SK-N-SH (cell line): ENCODE measurements at regions not wholly inside any gene's neighbourhood (a gene's known extent, or its start where the extent isn't known, plus 50 kb on each side); places are given as distances from the start of the nearest gene placed in this dataset.

ENCODE experiments used
- CTCF ChIA-PET: fragments of 300-600, 350-600 bp; formaldehyde crosslinking; extraction: SDS; loops from one replicate; lab custom pipeline; 2021; lab: Yijun Ruan, JAX
- POLR2A ChIA-PET: fragments of 350-600 bp; sonication (Branson Sonifier 250); formaldehyde crosslinking; extraction: SDS; loops from one replicate; lab custom pipeline; 2020; ENCODE audit warnings: antibody characterized with exemption, inconsistent platforms; lab: Yijun Ruan, JAX
- DNase-seq: peaks from one replicate; pipeline ENCODE4 v3.0.0; 2012
- H2AFZ ChIP-seq: fragments of 200-600 bp; sonication (generic); 2 replicates; pipeline ENCODE4 v1.8.1; 2016; ENCODE audit warnings: antibody characterized with exemption, mild to moderate bottlenecking, low read depth
- H3F3A ChIP-seq: fragments of 200-600 bp; sonication (generic); replicated peaks from 2 replicates; pipeline ENCODE3; 2016; ENCODE audit warnings: antibody characterized with exemption, mild to moderate bottlenecking; ENCODE audit not compliant: insufficient read depth
- H3K27ac ChIP-seq, 2 experiments: fragments of 200-500 bp in 1 of 2; fragments of 200-600 bp in 1 of 2; sonication (Bioruptor generic) in 1 of 2; sonication (generic), shearing (Covaris generic) in 1 of 2; 2 replicates each; pipeline versions ENCODE4 v1.5.1 to v1.6.1; 2014 to 2016; ENCODE audit warnings: low read depth in 2 of 2, inconsistent platforms in 1 of 2, low read length in 1 of 2, mild to moderate bottlenecking in 1 of 2, mixed read lengths in 1 of 2
- H3K27me3 ChIP-seq: fragments of 200-600 bp; sonication (generic), shearing (Covaris generic); 2 replicates; pipeline ENCODE4 v1.6.1; 2016; ENCODE audit warnings: mixed run types; ENCODE audit not compliant: insufficient read depth
- H3K36me3 ChIP-seq, 2 experiments: fragments of 200-500 bp in 1 of 2; fragments of 200-600 bp in 1 of 2; sonication (Bioruptor generic) in 1 of 2; sonication (generic) in 1 of 2; replicated peaks in 1 of 2; 2 replicates each; pipeline versions ENCODE3 to v1.5.1; 2014 to 2016; ENCODE audit warnings: low read length in 1 of 2, mild to moderate bottlenecking in 1 of 2; ENCODE audit not compliant: insufficient read depth in 2 of 2, control insufficient read depth in 1 of 2
- H3K4me1 ChIP-seq, 2 experiments: fragments of 200-500 bp in 1 of 2; fragments of 200-600 bp in 1 of 2; sonication (Bioruptor generic) in 1 of 2; sonication (generic), shearing (Covaris generic) in 1 of 2; 2 replicates each; pipeline versions ENCODE4 v1.5.1 to v1.6.1; 2014 to 2016; ENCODE audit warnings: low read depth in 1 of 2, low read length in 1 of 2, mixed run types in 1 of 2; ENCODE audit not compliant: insufficient read depth in 2 of 2, control insufficient read depth in 1 of 2
- H3K4me2 ChIP-seq: fragments of 200-600 bp; sonication (generic), shearing (Covaris generic); 2 replicates; pipeline ENCODE4 v1.6.1; 2017; ENCODE audit warnings: mixed run types
- H3K4me3 ChIP-seq, 2 experiments: fragments of 200-500 bp in 1 of 2; fragments of 200-600 bp in 1 of 2; sonication (Bioruptor generic) in 1 of 2; sonication (generic), shearing (Covaris generic) in 1 of 2; 2 replicates each; pipeline versions ENCODE4 v1.5.1 to v1.8.1; 2014 to 2016; ENCODE audit warnings: low read depth in 2 of 2, inconsistent platforms in 1 of 2, low read length in 1 of 2, mild to moderate bottlenecking in 1 of 2, mixed read lengths in 1 of 2, moderate library complexity in 1 of 2
- H3K79me2 ChIP-seq: fragments of 200-600 bp; sonication (generic); 2 replicates; pipeline ENCODE4 v1.8.1; 2017; ENCODE audit warnings: mild to moderate bottlenecking; ENCODE audit not compliant: insufficient read depth
- H3K9ac ChIP-seq: fragments of 200-600 bp; sonication (generic); 2 replicates; pipeline ENCODE4 v1.6.1; 2017; ENCODE audit warnings: mixed run types
- H3K9me2 ChIP-seq: fragments of 200-600 bp; sonication (generic); 2 replicates; pipeline ENCODE4 v1.6.1; 2017; ENCODE audit warnings: mixed run types
- H3K9me3 ChIP-seq: fragments of 200-600 bp; sonication (generic); 2 replicates; pipeline ENCODE4 v1.6.1; 2017; ENCODE audit warnings: mixed run types, mild to moderate bottlenecking, moderate library complexity
- H4K20me1 ChIP-seq: fragments of 200-600 bp; sonication (generic); 2 replicates; pipeline ENCODE4 v1.6.1; 2017; ENCODE audit warnings: mild to moderate bottlenecking, mixed run types; ENCODE audit not compliant: insufficient read depth
- EP300 ChIP-seq, 2 experiments: IDR thresholded peaks; 2 replicates each; pipeline versions ENCODE4 v1.4.0 to v1.6.1; 2012; ENCODE audit warnings: borderline replicate concordance in 1 of 2, low read depth in 1 of 2, low read length in 1 of 2
- EZH2phosphoT487 ChIP-seq: fragments of 200-600 bp; sonication (generic); IDR thresholded peaks from 2 replicates; pipeline ENCODE4 v1.6.1; 2017; ENCODE audit warnings: low read depth, mixed run types, mild to moderate bottlenecking, antibody characterized with exemption, moderate library complexity, borderline replicate concordance
- FOSL2 ChIP-seq: IDR thresholded peaks from 2 replicates; pipeline ENCODE4 v1.4.0; 2012; ENCODE audit warnings: low read depth, mild to moderate bottlenecking, moderate library complexity, borderline replicate concordance
- FOXJ3 ChIP-seq: sonication (generic); formaldehyde crosslinking; IDR thresholded peaks from 2 replicates; pipeline ENCODE4 v1.5.1; 2020; ENCODE audit warnings: mild to moderate bottlenecking, missing genetic modification reagents
- FOXM1 ChIP-seq: IDR thresholded peaks from 2 replicates; pipeline ENCODE4 v1.4.0; 2012; ENCODE audit warnings: low read depth, mild to moderate bottlenecking
- JUND ChIP-seq: IDR thresholded peaks from 2 replicates; pipeline ENCODE4 v1.4.0; 2012
- MXI1 ChIP-seq: IDR thresholded peaks from 2 replicates; pipeline ENCODE4 v1.6.1; 2012; ENCODE audit warnings: mild to moderate bottlenecking, low read depth, low read length, improper control_type of control experiment
- PBX3 ChIP-seq: IDR thresholded peaks from 2 replicates; pipeline ENCODE4; 2012
- RAD21 ChIP-seq: IDR thresholded peaks from 2 replicates; pipeline ENCODE4 v1.6.1; 2012; ENCODE audit warnings: mild to moderate bottlenecking, low read length
- RCOR1 ChIP-seq: fragments of 150-350 bp; IDR thresholded peaks from 2 replicates; pipeline ENCODE4 v1.6.1; 2017; ENCODE audit warnings: antibody characterized with exemption, low read length
- RFX5 ChIP-seq: IDR thresholded peaks from 2 replicates; pipeline ENCODE4 v1.6.1; 2012; ENCODE audit warnings: mild to moderate bottlenecking, improper control_type of control experiment, low read length
- SIN3A ChIP-seq: IDR thresholded peaks from 2 replicates; pipeline ENCODE4 v1.6.1; 2012; ENCODE audit warnings: low read depth, mild to moderate bottlenecking, low read length, moderate library complexity, borderline replicate concordance
- SMC3 ChIP-seq: IDR thresholded peaks from 2 replicates; pipeline ENCODE4 v1.6.1; 2012; ENCODE audit warnings: low read depth, low read length, improper control_type of control experiment
- TAF1 ChIP-seq: IDR thresholded peaks from 2 replicates; pipeline ENCODE4 v1.6.1; 2012; ENCODE audit warnings: low read depth, mild to moderate bottlenecking, low read length, moderate library complexity, borderline replicate concordance
- TCF12 ChIP-seq: IDR thresholded peaks from 2 replicates; pipeline ENCODE4 v1.4.0; 2012
- USF1 ChIP-seq: IDR thresholded peaks from 2 replicates; pipeline ENCODE4 v1.4.0; 2012; ENCODE audit warnings: low read depth, borderline replicate concordance
- YY1 ChIP-seq: IDR thresholded peaks from 2 replicates; pipeline ENCODE4 v1.4.0; 2012; ENCODE audit warnings: low read depth, mild to moderate bottlenecking
- ZBTB33 ChIP-seq: IDR thresholded peaks from 2 replicates; pipeline ENCODE4 v1.4.0; 2012; ENCODE audit warnings: low read depth, borderline replicate concordance
- WGBS: methylation state at CpG from one replicate; pipeline ENCODE4 v1.1.6; 2017; ENCODE audit warnings: low lambda C conversion rate; 5-methylcytosine and 5-hydroxymethylcytosine counted together

GRCh38 chr10:52877451-52877850 is 104.9 kb upstream of the MBL2 start:
- Histone ChIP-seq H3K4me2 (no peak overlapping the region), H3K9ac (no peak overlapping the region), H3K9me3 (no peaks in the 10 kb centered on the region), H4K20me1 (no peaks in the 10 kb centered on the region), H3K27me3 (no peaks in the 10 kb centered on the region), H3K9me2 (no peaks in the 10 kb centered on the region), H3F3A (no peaks in the 10 kb centered on the region), H3K4me1 (peaks cover 0 to 8% of the 10 kb centered on the region in 2 experiments; a peak in 1 of 4 replicates), H3K79me2 (no peaks in the 10 kb centered on the region), H3K36me3 (no peaks in the 10 kb centered on the region), H3K27ac (no peak overlapping the region), H2AFZ (no peak overlapping the region), H3K4me3 (no peak overlapping the region)
- 35% methylated on average over 4 of the region's 4 CpGs for WGBS
- ChIA-PET POLR2A (no interaction called here), CTCF (no interaction called here)
- no peak for TF ChIP-seq PBX3
- DNase-seq: no peak

GRCh38 chr10:52875336-52875735 is 102.8 kb upstream of the MBL2 start:
- H3K4me2 ChIP-seq: no peak overlapping the region
- 41% methylated on average over 2 of the region's 2 CpGs for WGBS
- no peaks in the 10 kb centered on the region for H3K9me2 ChIP-seq
- H3K4me1 ChIP-seq: peaks cover 0 to 8% of the 10 kb centered on the region in 2 experiments; a peak in 1 of 4 replicates
- H3K79me2 ChIP-seq: no peaks in the 10 kb centered on the region
- ChIA-PET CTCF (interaction anchor here (1.5 kb wide), 1 partner anchor 9 kb away, joined by 5 read pairs; no protein-coding TSS in a partner anchor), POLR2A (no interaction called here)
- no peak overlapping the region for H2AFZ ChIP-seq
- H4K20me1 ChIP-seq: no peaks in the 10 kb centered on the region
- no peak overlapping the region for H3K9ac ChIP-seq
- no peak overlapping the region for H3K27ac ChIP-seq
- H3K4me3 ChIP-seq: no peak overlapping the region
- DNase-seq: no peak
- no peaks in the 10 kb centered on the region for H3K9me3 ChIP-seq
- no peaks in the 10 kb centered on the region for H3K36me3 ChIP-seq
- no peaks in the 10 kb centered on the region; the same call in 1 of the 2 replicates for H3K27me3 ChIP-seq
- no peak for TF ChIP-seq YY1
- TF ChIP-seq TCF12: no peak
- TF ChIP-seq SMC3: no peak
- TF ChIP-seq USF1: no peak
- no peak for TF ChIP-seq PBX3
- no peak for TF ChIP-seq FOXJ3
- no peak for TF ChIP-seq RCOR1
- no peak for TF ChIP-seq ZBTB33
- no peak for TF ChIP-seq RAD21
- TF ChIP-seq RFX5: no peak
- TF ChIP-seq EP300 (IDR thresholded peaks at IDR 0.05; ENCODE audit: borderline replicate concordance in 1 of 2, low read depth in 1 of 2, low read length in 1 of 2): no peak
- no peak for TF ChIP-seq MXI1
- no peak for TF ChIP-seq EZH2phosphoT487
- no peak for TF ChIP-seq FOXM1
- no peak for TF ChIP-seq FOSL2
- no peak for TF ChIP-seq SIN3A
- TF ChIP-seq JUND: no peak
- no peak for TF ChIP-seq TAF1
- TF ChIP-seq, all 33 proteins: peak for 0
- H3F3A ChIP-seq: no peaks in the 10 kb centered on the region
